GM19328 (cell line): ENCODE measurements at regions not wholly inside any gene's neighbourhood (a gene's known extent, or its start where the extent isn't known, plus 50 kb on each side); places are given as distances from the start of the nearest gene placed in this dataset.
A peak's percentile ranks its signal among the peaks of the same experiment; 100 is the strongest.

Experiments
- ATAC-seq: cut with Tn5 transposase; IDR thresholded peaks from one replicate; pipeline ENCODE4 v1.9.1; 2021; ENCODE audit warnings: mild to moderate bottlenecking, moderate library complexity; ENCODE audit not compliant: unreplicated experiment

DNA sequence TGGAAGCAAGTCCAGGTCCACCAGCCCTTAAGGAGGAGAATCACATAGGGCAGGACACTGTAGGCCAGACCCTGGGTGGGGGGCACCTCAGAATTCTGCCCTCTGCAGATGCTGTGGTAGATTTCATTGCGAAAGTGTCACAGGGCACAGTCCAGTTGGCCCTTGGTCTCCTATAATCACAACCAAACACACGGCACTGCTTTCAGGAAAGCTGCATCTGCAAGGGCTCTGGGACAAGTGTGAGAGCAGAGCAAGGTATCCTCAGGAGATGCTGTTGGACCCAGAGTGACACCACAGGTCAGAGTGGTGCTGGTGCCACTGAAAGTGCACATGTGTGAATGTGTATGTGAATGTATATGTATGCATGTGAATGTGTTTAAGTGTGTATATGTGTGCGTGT lies 88.6 kb upstream of the MBNL2 start:
- ATAC-seq = no peak

- ATAC-seq = no peak
These were observed 88.2 kb upstream of the MBNL2 start for GRCh38 chr13:97133955-97134354.

- ATAC-seq = no peak
These were observed 87.6 kb upstream of the MBNL2 start for GRCh38 chr13:97134364-97135095.

DNA sequence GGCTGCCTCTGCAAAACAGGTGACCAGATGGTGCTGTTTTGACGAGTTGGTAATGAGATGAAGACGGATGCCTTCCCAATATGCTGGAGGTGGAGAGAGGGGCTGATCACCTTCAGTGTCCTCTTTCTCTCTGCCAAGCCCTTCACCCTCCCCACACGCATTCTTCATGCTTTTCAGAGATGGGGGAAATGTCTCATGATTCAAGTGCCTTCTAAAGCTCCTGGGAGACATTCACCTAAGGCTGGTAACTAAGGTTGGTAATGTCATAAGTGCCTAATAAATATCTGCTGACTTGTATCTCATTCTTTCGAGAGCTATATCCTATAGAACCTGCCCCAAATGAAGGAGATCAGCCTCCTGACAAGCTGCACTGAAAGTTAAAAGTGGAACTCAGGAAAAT lies 86.2 kb upstream of the MBNL2 start:
- no peak for ATAC-seq

DNA sequence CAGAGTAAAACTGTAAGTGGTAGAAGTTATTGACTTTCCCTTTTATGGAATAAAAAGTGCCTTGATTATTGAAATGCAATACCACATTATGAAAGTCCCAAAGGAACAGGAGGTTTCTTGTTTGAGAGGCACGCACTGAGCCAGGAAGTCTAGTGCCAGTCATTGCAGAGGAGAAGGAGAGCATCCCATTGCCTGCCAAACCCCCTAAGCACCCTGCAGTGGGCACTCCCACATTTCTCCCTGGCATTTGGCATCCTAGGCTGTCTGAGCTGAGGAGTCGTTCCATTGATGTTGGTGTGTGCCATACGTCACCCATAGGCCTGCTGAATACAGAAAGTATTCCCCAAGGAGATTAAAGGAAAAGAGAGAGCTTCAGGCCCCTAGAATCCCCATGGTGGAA lies 85.7 kb upstream of the MBNL2 start:
- ATAC-seq = no peak

DNA sequence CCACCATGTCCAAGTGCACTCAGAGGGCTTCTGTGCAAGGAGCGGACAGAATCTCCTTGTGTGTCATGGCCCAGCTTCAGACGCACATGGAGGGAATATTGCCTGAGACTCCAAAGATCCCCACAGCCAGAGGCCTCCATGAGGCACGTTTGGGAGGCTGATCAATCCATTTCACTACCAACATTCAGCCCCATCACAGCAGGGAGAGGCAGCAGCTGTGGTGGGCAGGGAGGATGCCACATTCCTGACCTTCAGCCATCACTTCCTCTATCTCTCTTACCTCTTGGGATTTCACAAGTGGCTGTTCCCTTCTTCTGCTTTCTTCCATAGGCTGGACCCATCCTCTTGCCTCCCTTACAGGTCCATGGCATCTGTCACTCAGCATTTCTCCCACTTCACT lies 82.4 kb upstream of the MBNL2 start:
- ATAC-seq = no peak

- ATAC-seq = no peak
These were observed 82.0 kb upstream of the MBNL2 start for GRCh38 chr13:97140131-97140530.

DNA sequence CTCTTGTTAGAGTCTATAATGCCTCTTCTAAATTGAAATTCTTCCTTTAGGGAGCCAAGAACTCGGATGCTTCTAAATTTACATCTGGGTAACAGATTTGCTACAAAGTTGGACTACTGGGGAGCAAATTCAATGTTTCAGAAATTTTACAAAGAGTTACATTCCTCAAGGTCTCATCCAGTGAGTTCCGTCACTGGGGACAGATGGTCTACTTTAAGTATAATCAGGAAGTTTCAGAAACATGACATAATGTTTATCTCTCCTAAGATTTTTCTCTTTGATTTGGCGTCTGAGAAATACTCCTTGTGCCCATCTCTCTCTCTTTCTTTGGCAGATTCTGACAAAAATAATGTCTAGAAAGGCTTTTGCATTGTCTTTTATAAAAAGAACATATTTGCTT lies 81.5 kb upstream of the MBNL2 start:
- no peak for ATAC-seq

- ATAC-seq = no peak
These were observed 81.0 kb upstream of the MBNL2 start for GRCh38 chr13:97141097-97141496.

- ATAC-seq = peak; percentile 88
These were observed 80.5 kb upstream of the MBNL2 start for GRCh38 chr13:97141564-97142005.

DNA sequence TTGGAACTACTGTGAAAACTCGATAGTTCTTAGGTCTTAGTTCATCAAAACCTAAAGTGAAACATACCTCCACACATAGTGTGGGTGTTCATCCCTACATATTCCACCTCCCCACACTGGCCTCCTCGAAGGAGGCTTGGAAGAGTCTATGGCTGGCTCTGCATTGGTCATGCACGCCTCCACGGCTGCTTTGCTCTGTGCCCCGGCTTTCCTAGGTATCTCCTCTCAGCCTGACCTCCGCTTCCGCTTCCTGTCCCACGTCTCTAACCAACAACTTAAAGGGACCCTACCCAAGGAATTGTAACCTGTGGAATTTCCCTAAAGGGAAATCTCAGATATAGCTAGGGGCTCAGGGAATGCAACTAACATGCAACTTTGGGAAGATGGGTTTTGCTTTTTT lies 79.7 kb upstream of the MBNL2 start:
- no peak for ATAC-seq

DNA sequence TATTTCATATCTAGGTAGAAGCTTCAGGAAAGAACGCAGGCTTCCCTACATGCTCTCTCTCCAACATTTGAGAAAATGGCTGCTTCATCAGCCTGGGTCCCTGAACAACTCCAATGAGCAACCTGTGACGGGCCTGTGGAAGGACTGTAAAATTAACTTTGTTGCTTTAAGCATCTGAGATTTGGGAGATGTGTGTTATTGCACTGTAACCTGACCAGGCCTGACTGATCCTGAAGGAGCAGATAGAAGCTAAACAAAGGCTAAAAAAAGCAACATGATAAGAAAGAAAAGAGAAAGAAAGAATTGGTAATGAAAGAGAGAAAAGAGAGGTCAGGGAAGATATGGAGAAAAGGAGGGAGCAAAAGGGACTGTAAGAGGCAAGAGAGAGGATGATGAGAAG lies 77.1 kb upstream of the MBNL2 start:
- no peak for ATAC-seq

DNA sequence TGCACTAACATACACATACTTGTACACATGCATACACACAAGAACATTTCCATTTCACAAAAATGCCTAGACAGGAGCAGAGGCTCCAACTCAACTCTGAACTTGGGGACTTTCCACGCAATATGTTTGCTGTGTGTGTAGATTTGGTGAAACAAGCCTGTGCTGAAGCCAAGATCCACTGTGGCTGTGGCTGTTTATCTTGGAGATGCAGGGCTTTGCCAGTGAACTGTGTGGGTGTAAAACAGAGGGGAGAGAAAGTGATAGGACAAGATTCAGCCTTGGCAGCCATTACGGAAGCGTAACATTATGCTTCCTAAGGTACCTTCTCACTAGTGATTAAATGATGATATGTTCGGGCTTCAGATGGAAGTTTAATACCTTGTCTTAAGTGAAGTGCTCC lies 73.2 kb upstream of the MBNL2 start:
- ATAC-seq = no peak

- ATAC-seq = no peak
These were observed 61.7 kb upstream of the MBNL2 start for GRCh38 chr13:97160421-97160820.

- ATAC-seq = no peak
These were observed 60.4 kb upstream of the MBNL2 start for GRCh38 chr13:97161582-97162231.

GRCh38 chr13:97165502-97166425 lies 56.4 kb upstream of the MBNL2 start:
- ATAC-seq = no peak

DNA sequence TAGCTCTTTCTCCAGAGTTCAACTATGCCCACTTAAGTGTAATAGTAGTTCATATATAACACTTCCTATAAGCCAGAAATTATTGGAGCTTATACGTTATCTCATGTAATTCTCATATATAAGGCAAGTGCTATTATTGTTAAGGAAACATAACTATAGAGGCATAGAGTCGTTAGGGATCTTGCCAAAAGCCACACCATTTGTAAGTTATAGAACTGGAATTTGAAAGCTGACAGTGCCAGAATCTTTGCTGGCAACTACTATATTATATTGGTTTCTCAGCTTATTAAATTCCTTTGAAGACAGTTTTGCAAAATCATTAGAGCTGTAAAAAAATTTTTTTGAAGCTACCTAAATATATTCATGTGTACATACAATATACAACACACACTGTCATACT lies 51.0 kb upstream of the MBNL2 start:
- ATAC-seq = no peak
